K562 (cell line): ENCODE measurements at regions not wholly inside any gene's neighbourhood (a gene's known extent, or its start where the extent isn't known, plus 50 kb on each side); places are given as distances from the start of the nearest gene placed in this dataset.

Experiments used
- ATAC-seq: fragments of 200-7000 bp; cut with Tn5 transposase; 3 replicates; pipeline ENCODE4 v1.9.1; 2020; ENCODE audit warnings: moderate library complexity
- BruUV-seq: library from RNA; stranded (reverse); fragments of 400-500 nt; replicated peaks from 2 replicates; lab custom pipeline; 2021; lab: Mats Ljungman, UMichigan
- CTCF ChIA-PET: fragments of 300-600 bp; formaldehyde crosslinking; extraction: SDS; loops from one replicate; lab custom pipeline; 2021; ENCODE audit warnings: low intra/inter-chr PET ratio; lab: Yijun Ruan, JAX
- POLR2A ChIA-PET: fragments of 300-600, 350-650 bp; sonication (Branson Sonifier 250); formaldehyde crosslinking; extraction: SDS; loops from one replicate; lab custom pipeline; 2021; ENCODE audit warnings: antibody characterized with exemption, inconsistent platforms; lab: Yijun Ruan, JAX
- DNase-seq, 4 experiments: peaks; one replicate each; pipeline versions ENCODE4 v3.0.0 to v3.0.0-alpha.2; 2011 to 2018; ENCODE audit warnings: low spot score in 3 of 4, mixed read lengths in 3 of 4; ENCODE audit errors: extremely low read depth in 1 of 4
- FAIRE-seq: peaks from 2 replicates; lab custom pipeline; 2011; peaks lifted over from hg19 to GRCh38; lab: Jason Lieb, UNC
- H2AFZ ChIP-seq: 2 replicates; pipeline ENCODE4 v1.6.0; 2011; ENCODE audit warnings: low read depth, low read length, control low read depth, inconsistent platforms
- H3K27ac ChIP-seq: fragments of 200-600 bp; 3 replicates; pipeline ENCODE4 v1.8.0; 2011; ENCODE audit warnings: low read depth, mild to moderate bottlenecking, control low read depth, inconsistent platforms, low read length, moderate library complexity, mixed read lengths; ENCODE audit errors: extremely low read depth
- H3K27me3 ChIP-seq, 2 experiments: fragments of 300-600 bp in 1 of 2; 2 replicates in 1 of 2; 3 replicates in 1 of 2; pipeline versions ENCODE4 v1.6.0 to v1.8.0; 2011; ENCODE audit warnings: inconsistent platforms in 2 of 2, low read length in 2 of 2, mild to moderate bottlenecking in 1 of 2, mixed read lengths in 1 of 2, moderate library complexity in 1 of 2; ENCODE audit not compliant: control insufficient read depth in 2 of 2, insufficient read depth in 2 of 2
- H3K36me3 ChIP-seq: fragments of 300-600 bp; 3 replicates; pipeline ENCODE4 v1.8.0; 2011; ENCODE audit warnings: mild to moderate bottlenecking, low read length, inconsistent platforms; ENCODE audit not compliant: control insufficient read depth, insufficient read depth
- H3K4me1 ChIP-seq, 2 experiments: fragments of 200-600 bp in 1 of 2; replicated peaks in 1 of 2; 2 replicates in 1 of 2; 3 replicates in 1 of 2; pipeline versions ENCODE4 v1.5.1 to v1.8.0; 2011; ENCODE audit warnings: inconsistent platforms in 2 of 2, low read length in 2 of 2, mild to moderate bottlenecking in 1 of 2, mixed read lengths in 1 of 2, moderate library complexity in 1 of 2; ENCODE audit not compliant: control insufficient read depth in 2 of 2, insufficient read depth in 2 of 2
- H3K4me2 ChIP-seq: 2 replicates; pipeline ENCODE4 v1.6.1; 2011; ENCODE audit warnings: low read length, control low read depth, inconsistent platforms, mixed read lengths; ENCODE audit not compliant: insufficient read depth
- H3K4me3 ChIP-seq: fragments of 200-600 bp; sonication (generic), shearing (Covaris generic); 2 replicates; pipeline ENCODE4 v1.5.1; 2016; ENCODE audit warnings: control low read depth, inconsistent platforms
- H3K79me2 ChIP-seq: fragments of 200-600 bp; 3 replicates; pipeline ENCODE4 v1.8.0; 2011; ENCODE audit warnings: low read length, inconsistent platforms; ENCODE audit not compliant: control insufficient read depth, insufficient read depth
- H3K9ac ChIP-seq, 2 experiments: 2 replicates each; pipeline versions ENCODE4 v1.6.0 to v1.6.1; 2011; ENCODE audit warnings: low read depth in 2 of 2, low read length in 2 of 2, control low read depth in 1 of 2, inconsistent platforms in 1 of 2, mild to moderate bottlenecking in 1 of 2, mixed read lengths in 1 of 2; ENCODE audit not compliant: insufficient read depth in 1 of 2
- H3K9me1 ChIP-seq: one replicate; pipeline ENCODE4 v1.6.0; 2011; ENCODE audit warnings: inconsistent platforms, mild to moderate bottlenecking, low read length, moderate library complexity; ENCODE audit not compliant: control insufficient read depth, insufficient read depth
- H3K9me3 ChIP-seq: replicated peaks from 2 replicates; pipeline ENCODE4 v1.5.1; 2011; ENCODE audit warnings: low read depth, low read length, inconsistent platforms; ENCODE audit not compliant: control insufficient read depth, insufficient read depth
- H4K20me1 ChIP-seq: replicated peaks from 2 replicates; pipeline ENCODE4 v1.6.1; 2011; ENCODE audit warnings: low read length, inconsistent platforms, mixed read lengths; ENCODE audit not compliant: control insufficient read depth, insufficient read depth
- CREM ChIP-seq: IDR thresholded peaks from 2 replicates; pipeline ENCODE4 v1.6.1; 2014; ENCODE audit warnings: antibody characterized with exemption, low read depth
- E2F8 ChIP-seq: fragments of 450-650 bp; IDR thresholded peaks from 2 replicates; pipeline ENCODE4 v1.7.1; 2018; ENCODE audit warnings: mild to moderate bottlenecking, low read depth; ENCODE audit not compliant: partially characterized antibody
- ERF ChIP-seq: fragments of 450-650 bp; formaldehyde crosslinking; IDR thresholded peaks from 2 replicates; pipeline ENCODE4 v1.4.0; 2020; ENCODE audit warnings: mild to moderate bottlenecking, mixed read lengths
- FOS ChIP-seq: IDR thresholded peaks from 3 replicates; pipeline ENCODE4 v1.6.1; 2011; ENCODE audit not compliant: insufficient read length; ENCODE audit errors: extremely low read depth
- FUS ChIP-seq: fragments of 200-400 bp; formaldehyde crosslinking; optimal IDR thresholded peaks from 2 replicates; pipeline ENCODE3; 2017; ENCODE audit warnings: low read depth, low read length
- HDAC2 ChIP-seq: fragments of 450-650 bp; IDR thresholded peaks from 2 replicates; pipeline ENCODE4 v1.6.1; 2016; ENCODE audit warnings: mild to moderate bottlenecking
- NFIC ChIP-seq: fragments of 450-650 bp; IDR thresholded peaks from 2 replicates; pipeline ENCODE4 v1.6.1; 2017; ENCODE audit warnings: mild to moderate bottlenecking, inconsistent platforms
- TSHZ1 ChIP-seq: fragments of 250-450 bp; sonication (Bioruptor Pico); IDR thresholded peaks from 2 replicates; pipeline ENCODE4 v1.4.0; 2020; ENCODE audit warnings: mild to moderate bottlenecking, moderate library complexity
- WGBS: fragments of 100-300 bp; shearing (Covaris generic); methylation state at CpG from one replicate; pipeline ENCODE4 v1.1.6; 2016; ENCODE audit warnings: low coverage, mixed read lengths; ENCODE audit not compliant: insufficient coverage; ENCODE audit errors: missing lambda C conversion rate; 5-methylcytosine and 5-hydroxymethylcytosine counted together
- in situ Hi-C: fragments of 300-500 bp; cut with MboI; formaldehyde crosslinking; loops from 4 replicates; pipeline ENCODE4 v1.15.0; 2018; ENCODE audit warnings: inconsistent platforms, mixed read lengths
- intact Hi-C: fragments of 100-400 bp; cut with micrococcal nuclease; formaldehyde crosslinking; loops from 2 replicates; pipeline ENCODE4 v1.14.2; 2022

- Histone ChIP-seq H3K4me2 (no peak overlapping the region), H3K9ac (no peak overlapping the region), H3K9me1 (no peaks in the 10 kb centered on the region)
- no peak for ATAC-seq
- WGBS = 63% methylated on average over 3 of the region's 3 CpGs
- TF ChIP-seq HDAC2 (no peak), FUS (no peak), NFIC (peak; percentile 55), CREM (no peak)
- TF ChIP-seq, all 486 proteins: peak for 1
- no peaks in the 10 kb centered on the region for H3K9me3 ChIP-seq
- no peaks in the 10 kb centered on the region for H3K4me1 ChIP-seq
- intact Hi-C loops = no loop called here
- in situ Hi-C loops = no loop called here
- H3K4me3 ChIP-seq = no peak overlapping the region
- H3K36me3 ChIP-seq = no peaks in the 10 kb centered on the region
- no peak overlapping the region for H2AFZ ChIP-seq
- no peaks in the 10 kb centered on the region for H3K27me3 ChIP-seq
- no peak overlapping the region for H3K27ac ChIP-seq
- POLR2A ChIA-PET = interaction anchor here (0.6 kb wide), 1 partner anchor 489 kb away, joined by 5 read pairs; no protein-coding TSS in a partner anchor
- CTCF ChIA-PET = interaction anchor here (0.6 kb wide), 1 partner anchor 47 kb away, joined by 3 read pairs; no protein-coding TSS in a partner anchor
- FAIRE-seq (no peak), DNase-seq (no peak)
- H3K79me2 ChIP-seq = no peaks in the 10 kb centered on the region
- BruUV-seq = no TSS peak
- H4K20me1 ChIP-seq = no peaks in the 10 kb centered on the region
Measured at GRCh38 chr14:22438742-22439141, 150.3 kb downstream of the DAD1 start.

- Histone ChIP-seq H4K20me1 (no peaks in the 10 kb centered on the region), H3K4me3 (no peak overlapping the region), H3K79me2 (no peaks in the 10 kb centered on the region), H3K4me2 (no peak overlapping the region), H3K9me1 (no peaks in the 10 kb centered on the region), H3K27me3 (no peaks in the 10 kb centered on the region; a peak in 1 of 5 replicates), H3K9ac (no peak overlapping the region), H2AFZ (no peak overlapping the region), H3K4me1 (no peaks in the 10 kb centered on the region; a peak in 2 of 5 replicates), H3K36me3 (no peaks in the 10 kb centered on the region), H3K9me3 (no peaks in the 10 kb centered on the region), H3K27ac (no peak overlapping the region)
- DNase-seq (no peak), FAIRE-seq (no peak), ATAC-seq (no peak)
- 48% methylated on average over 6 of the region's 6 CpGs for WGBS
- no TSS peak for BruUV-seq
- intact Hi-C loops = loop anchor here (2.0 to 5.0 kb wide), 2 partner anchors 37 to 40 kb away; no protein-coding TSS in a partner anchor
- CTCF ChIA-PET = no interaction called here
- POLR2A ChIA-PET = interaction anchor here (0.5 to 0.6 kb wide), 2 partner anchors 115 to 116 kb away, joined by 3 to 4 read pairs; no protein-coding TSS in a partner anchor
- in situ Hi-C loops = no loop called here
- TF ChIP-seq E2F8 (no peak), TSHZ1 (CRISPR knock-in tag) (no peak), ERF (no peak), FOS (no peak)
Measured at GRCh38 chr14:22434901-22435550, 154.0 kb downstream of the DAD1 start.
